Right lobe of liver (tissue), 6 donors: ENCODE measurements at regions not wholly inside any gene's neighbourhood (a gene's known extent, or its start where the extent isn't known, plus 50 kb on each side); places are given as distances from the start of the nearest gene placed in this dataset.

Experiments used
- ATAC-seq, 4 donors: fragments of 200-7000 bp; cut with Tn5 transposase; one replicate each; pipeline ENCODE4 v1.9.1; 2020; ENCODE audit warnings: mild to moderate bottlenecking in 4 of 4, moderate library complexity in 4 of 4
- DNase-seq, 3 donors: peaks; one replicate each; pipeline ENCODE4 v3.0.0-alpha.2; 2020
- H3K27ac ChIP-seq, 3 donors: fragments of 200-600 bp; one replicate each; pipeline ENCODE4 v1.8.0; 2022
- H3K27me3 ChIP-seq, 2 donors: fragments of 200-600 bp; one replicate each; pipeline ENCODE4 v1.8.0; 2022
- H3K36me3 ChIP-seq, 4 donors: fragments of 200-600 bp; sonication (generic) in 1 of 4; one replicate each; pipeline versions ENCODE4 v1.5.1 to v1.8.0; 2017 to 2022; ENCODE audit warnings: control low read depth in 1 of 4
- H3K4me1 ChIP-seq, 4 donors: fragments of 200-600 bp; sonication (generic) in 1 of 4; one replicate each; pipeline versions ENCODE4 v1.5.1 to v1.8.0; 2017 to 2022; ENCODE audit warnings: control low read depth in 1 of 4
- H3K4me3 ChIP-seq, 3 donors: fragments of 200-600 bp; one replicate each; pipeline ENCODE4 v1.8.0; 2022
- H3K9me3 ChIP-seq, 4 donors: fragments of 200-600 bp; sonication (generic) in 1 of 4; one replicate each; pipeline versions ENCODE4 v1.5.1 to v1.8.0; 2017 to 2022; ENCODE audit warnings: control low read depth in 1 of 4
- POLR2A ChIP-seq: fragments of 450-650 bp; IDR thresholded peaks from one replicate; pipeline ENCODE4 v1.6.1; 2017; ENCODE audit warnings: antibody characterized with exemption, mild to moderate bottlenecking
- WGBS: methylation state at CpG from one replicate; pipeline ENCODE4 v1.1.6; 2018; ENCODE audit warnings: low coverage, low lambda C conversion rate; ENCODE audit not compliant: insufficient coverage; ENCODE audit errors: missing lambda C conversion rate; 5-methylcytosine and 5-hydroxymethylcytosine counted together
- intact Hi-C, 2 donors: fragments of 100-400 bp; cut with DNase I; formaldehyde crosslinking; loops; one replicate each; pipeline versions ENCODE4 v1.11.2 to v1.14.1; 2022
- TF ChIP-seq, protein P1 (sequence below), 4 donors: fragments of 200-600 bp in 3 of 4; fragments of 450-650 bp in 1 of 4; IDR thresholded peaks; one replicate each; pipeline versions ENCODE4 v1.5.1 to v1.8.0; 2016 to 2022; ENCODE audit warnings: antibody characterized with exemption in 4 of 4, mild to moderate bottlenecking in 2 of 4
- donor health status: DM: no; HTN: yes; CAD: no.
- donor health status: DM: no; HTN: no; CAD: no.
- donor health status: DM: no; HTN: no; CAD: no.
- donor health status: DM: no; HTN: yes; CAD: no.
- donor health status: DM: no; HTN: yes; CAD: no.

DNA sequence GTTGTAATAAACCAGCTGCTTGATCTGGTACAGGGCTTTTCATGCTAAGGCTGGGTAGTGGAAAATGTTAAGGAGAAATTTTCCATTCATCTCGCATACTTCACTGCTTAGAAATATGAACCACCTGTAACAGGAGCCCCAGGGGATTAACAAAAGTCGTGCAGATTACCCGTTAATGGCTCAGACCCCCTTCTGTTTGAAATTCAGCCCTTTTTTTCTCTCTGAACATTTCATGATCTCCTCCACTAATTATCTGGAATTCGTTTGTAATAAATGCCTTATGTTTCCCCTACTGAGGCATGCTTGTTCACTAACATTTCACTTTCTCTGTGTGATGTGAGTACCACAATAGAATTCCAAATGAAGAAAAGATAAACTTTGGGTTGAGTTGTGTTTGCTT, 336.4 kb upstream of the HSF2 start:
- WGBS = 22% methylated on average over 4 of the region's 4 CpGs
- DNase-seq (no peak), ATAC-seq (no peak)
- Histone ChIP-seq H3K4me3 (no peak overlapping the region), H3K36me3 (no peaks in the 10 kb centered on the region), H3K27me3 (no peaks in the 10 kb centered on the region), H3K27ac (no peak overlapping the region), H3K9me3 (no peaks in the 10 kb centered on the region), H3K4me1 (no peaks in the 10 kb centered on the region)
- intact Hi-C loops = no loop called here
- TF ChIP-seq, protein P1, sequence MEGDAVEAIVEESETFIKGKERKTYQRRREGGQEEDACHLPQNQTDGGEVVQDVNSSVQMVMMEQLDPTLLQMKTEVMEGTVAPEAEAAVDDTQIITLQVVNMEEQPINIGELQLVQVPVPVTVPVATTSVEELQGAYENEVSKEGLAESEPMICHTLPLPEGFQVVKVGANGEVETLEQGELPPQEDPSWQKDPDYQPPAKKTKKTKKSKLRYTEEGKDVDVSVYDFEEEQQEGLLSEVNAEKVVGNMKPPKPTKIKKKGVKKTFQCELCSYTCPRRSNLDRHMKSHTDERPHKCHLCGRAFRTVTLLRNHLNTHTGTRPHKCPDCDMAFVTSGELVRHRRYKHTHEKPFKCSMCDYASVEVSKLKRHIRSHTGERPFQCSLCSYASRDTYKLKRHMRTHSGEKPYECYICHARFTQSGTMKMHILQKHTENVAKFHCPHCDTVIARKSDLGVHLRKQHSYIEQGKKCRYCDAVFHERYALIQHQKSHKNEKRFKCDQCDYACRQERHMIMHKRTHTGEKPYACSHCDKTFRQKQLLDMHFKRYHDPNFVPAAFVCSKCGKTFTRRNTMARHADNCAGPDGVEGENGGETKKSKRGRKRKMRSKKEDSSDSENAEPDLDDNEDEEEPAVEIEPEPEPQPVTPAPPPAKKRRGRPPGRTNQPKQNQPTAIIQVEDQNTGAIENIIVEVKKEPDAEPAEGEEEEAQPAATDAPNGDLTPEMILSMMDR (IDR thresholded peaks at IDR 0.05) = no peak
- no peak for TF ChIP-seq POLR2A

DNA sequence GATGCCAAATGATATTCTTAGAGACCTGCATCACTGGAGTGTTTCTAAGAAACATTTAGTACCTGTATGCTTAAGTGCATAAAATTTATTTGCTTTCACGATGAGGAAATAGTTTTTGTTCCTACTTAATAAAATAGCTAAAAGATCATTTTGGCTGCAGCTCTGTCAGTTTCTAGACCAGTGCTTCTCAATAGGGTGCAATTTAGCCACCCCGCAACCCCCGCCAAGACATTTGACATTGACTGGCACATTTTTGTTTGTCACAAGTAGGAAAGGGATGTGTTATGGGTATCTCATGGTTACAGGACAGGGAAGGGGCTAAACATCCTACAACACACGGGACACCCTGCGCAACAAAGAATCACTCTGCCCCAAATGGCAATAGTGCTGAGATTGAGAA, 335.7 kb upstream of the HSF2 start:
- Histone ChIP-seq H3K4me3 (no peak overlapping the region), H3K4me1 (no peaks in the 10 kb centered on the region), H3K36me3 (no peaks in the 10 kb centered on the region), H3K9me3 (no peaks in the 10 kb centered on the region), H3K27ac (no peak overlapping the region), H3K27me3 (no peaks in the 10 kb centered on the region)
- TF ChIP-seq, protein P1 (IDR thresholded peaks at IDR 0.05) = no peak
- TF ChIP-seq POLR2A = no peak
- intact Hi-C loops = no loop called here
- DNase-seq (no peak), ATAC-seq (no peak)
- 77% methylated on average over 5 of the region's 5 CpGs for WGBS

DNA sequence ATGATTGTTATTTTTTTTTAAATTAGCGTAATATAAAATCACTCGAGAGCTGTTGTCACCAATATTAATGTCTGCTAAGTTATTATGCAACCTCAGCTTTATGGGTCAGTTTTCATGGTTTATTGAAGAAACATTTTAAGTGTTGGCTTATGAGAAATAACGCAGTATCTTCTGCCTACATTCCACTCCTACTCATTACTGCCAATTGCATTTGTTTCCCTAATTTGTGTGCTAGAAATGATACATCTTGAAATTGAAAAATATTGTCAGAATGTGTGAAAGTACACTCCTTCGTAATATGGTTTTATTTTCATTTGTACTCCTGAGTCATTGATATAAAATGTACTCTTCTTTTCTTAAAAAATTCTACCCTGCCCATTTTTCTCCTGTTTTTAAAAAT, 333.3 kb upstream of the HSF2 start:
- no peak for ATAC-seq
- intact Hi-C loops = no loop called here

DNA sequence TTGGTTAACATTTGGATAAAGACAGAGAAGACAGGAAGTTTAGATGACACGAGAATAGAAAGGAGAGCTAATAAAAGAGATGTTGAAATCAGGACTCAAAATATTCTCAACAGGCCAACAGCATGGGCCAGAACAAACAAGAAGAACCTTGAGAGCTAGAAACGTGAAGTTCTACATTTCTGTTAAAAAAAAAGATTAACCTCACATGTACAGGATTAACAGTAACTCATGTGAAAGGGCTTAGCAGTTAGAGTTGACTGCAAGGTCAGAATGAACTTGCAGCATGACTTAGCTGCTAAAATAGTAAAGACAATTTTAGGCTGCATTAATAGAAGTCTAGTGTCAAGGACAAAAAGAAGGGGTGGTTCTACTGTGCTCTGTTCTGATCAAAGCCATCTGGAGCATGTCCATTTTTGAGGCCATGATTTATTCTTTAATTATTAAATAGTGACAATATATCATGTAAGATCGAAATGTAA, 331.1 kb upstream of the HSF2 start:
- ATAC-seq (no peak), DNase-seq (no peak)
- TF ChIP-seq, protein P1 (IDR thresholded peaks at IDR 0.05) = no peak
- no peak for TF ChIP-seq POLR2A
- Histone ChIP-seq H3K27ac (no peak overlapping the region), H3K4me1 (no peaks in the 10 kb centered on the region), H3K4me3 (no peak overlapping the region), H3K9me3 (no peaks in the 10 kb centered on the region), H3K27me3 (no peaks in the 10 kb centered on the region), H3K36me3 (no peaks in the 10 kb centered on the region)
- intact Hi-C loops = no loop called here
- WGBS = 13% methylated on average over 3 of the region's 3 CpGs

More for the DNA sequence above, 333.3 kb upstream of the HSF2 start:
- DNase-seq = no peak
- TF ChIP-seq, protein P1 (IDR thresholded peaks at IDR 0.05) = no peak
- TF ChIP-seq POLR2A = no peak
- Histone ChIP-seq H3K27me3 (no peaks in the 10 kb centered on the region), H3K9me3 (no peaks in the 10 kb centered on the region), H3K4me3 (no peak overlapping the region), H3K36me3 (no peaks in the 10 kb centered on the region), H3K4me1 (no peaks in the 10 kb centered on the region), H3K27ac (no peak overlapping the region)
- 63% methylated on average over 4 of the region's 4 CpGs for WGBS

DNA sequence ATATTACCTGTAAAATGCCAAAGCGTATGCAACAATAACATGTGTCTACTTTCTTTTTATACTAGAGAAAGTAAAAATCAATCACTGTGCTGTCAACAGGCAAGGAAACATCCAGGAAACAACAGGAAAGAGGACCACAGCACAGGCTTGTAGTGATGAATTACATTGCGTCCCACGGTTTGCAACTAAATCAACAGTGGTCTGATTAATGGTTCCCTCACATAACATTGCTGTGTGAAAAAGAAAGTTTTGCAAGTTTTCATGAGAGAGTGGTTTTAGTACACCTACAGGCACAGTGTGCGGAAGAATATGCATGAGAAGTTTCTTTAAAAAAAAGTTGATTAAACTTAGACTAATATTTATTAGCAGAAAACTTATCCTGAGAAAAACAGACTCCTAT, 329.5 kb upstream of the HSF2 start:
- intact Hi-C loops = no loop called here
- no peak overlapping the region for H3K27ac ChIP-seq
- no peak overlapping the region for H3K4me3 ChIP-seq
- H3K27me3 ChIP-seq = no peaks in the 10 kb centered on the region
- DNase-seq (no peak), ATAC-seq (no peak)
- TF ChIP-seq, protein P1 (IDR thresholded peaks at IDR 0.05) = no peak
- no peak for TF ChIP-seq POLR2A
- H3K36me3 ChIP-seq = no peaks in the 10 kb centered on the region
- H3K9me3 ChIP-seq = no peaks in the 10 kb centered on the region
- 49% methylated on average over 4 of the region's 4 CpGs for WGBS
- no peaks in the 10 kb centered on the region for H3K4me1 ChIP-seq
